Natural killer cell (primary cell): ENCODE measurements at regions not wholly inside any gene's neighbourhood (a gene's known extent, or its start where the extent isn't known, plus 50 kb on each side); places are given as distances from the start of the nearest gene placed in this dataset.
A peak's percentile ranks its signal among the peaks of the same experiment; 100 is the strongest.

ENCODE experiments used
- ATAC-seq, 3 donors: fragments of 150-1000 bp in 2 of 3; fragments of 200-7000 bp in 1 of 3; cut with Tn5 transposase; 1 replicate in 1 of 3; 2 replicates in 2 of 3; pipeline ENCODE4 v1.10.0; 2021; ENCODE audit warnings: mild to moderate bottlenecking in 2 of 3, moderate library complexity in 2 of 3
- DNase-seq, 2 donors: peaks; one replicate each; pipeline versions ENCODE4 v3.0.0 to v3.0.0-alpha.2; 2013 to 2021; ENCODE audit warnings: mixed read lengths in 1 of 2
- H3K27ac ChIP-seq: one replicate; pipeline ENCODE4 v1.5.1; 2013; ENCODE audit warnings: mild to moderate bottlenecking, low read length
- H3K27me3 ChIP-seq: one replicate; pipeline ENCODE4 v1.6.1; 2013; ENCODE audit warnings: low read length; ENCODE audit not compliant: control insufficient read depth, insufficient read depth
- H3K36me3 ChIP-seq: one replicate; pipeline ENCODE4 v1.6.1; 2013; ENCODE audit warnings: low read length; ENCODE audit not compliant: control insufficient read depth, insufficient read depth
- H3K4me1 ChIP-seq: one replicate; pipeline ENCODE4 v1.6.1; 2013; ENCODE audit warnings: low read length; ENCODE audit not compliant: control insufficient read depth, insufficient read depth
- H3K4me3 ChIP-seq: one replicate; pipeline ENCODE4 v1.5.1; 2013; ENCODE audit warnings: low read length
- H3K9me3 ChIP-seq: one replicate; pipeline ENCODE4 v1.6.1; 2013; ENCODE audit warnings: low read length; ENCODE audit not compliant: control insufficient read depth, insufficient read depth
- H3K27ac Mint-ChIP-seq, 2 donors: one replicate each; pipeline ENCODE4 v1.8.0; 2022; ENCODE audit warnings: mild to moderate bottlenecking in 2 of 2, mixed read lengths in 2 of 2, moderate library complexity in 1 of 2
- H3K27me3 Mint-ChIP-seq, 2 donors: one replicate each; pipeline ENCODE4 v1.8.0; 2022; ENCODE audit warnings: low read depth in 2 of 2, mixed read lengths in 2 of 2
- H3K36me3 Mint-ChIP-seq: one replicate; pipeline ENCODE4 v1.8.0; 2022; ENCODE audit warnings: mixed read lengths
- H3K4me1 Mint-ChIP-seq, 2 donors: one replicate each; pipeline ENCODE4 v1.8.0; 2022; ENCODE audit warnings: mixed read lengths in 2 of 2
- H3K4me3 Mint-ChIP-seq: one replicate; pipeline ENCODE4 v1.8.0; 2022; ENCODE audit warnings: mild to moderate bottlenecking, moderate library complexity, mixed read lengths
- H3K9me3 Mint-ChIP-seq, 2 donors: one replicate each; pipeline ENCODE4 v1.8.0; 2022; ENCODE audit warnings: mixed read lengths in 2 of 2
- WGBS: methylation state at CpG from one replicate; pipeline ENCODE4 v1.1.7; 2013; ENCODE audit warnings: missing lambda C conversion rate; ENCODE audit not compliant: insufficient coverage; 5-methylcytosine and 5-hydroxymethylcytosine counted together
- intact Hi-C: fragments of 100-400 bp; cut with micrococcal nuclease; formaldehyde crosslinking; loops from one replicate; pipeline ENCODE4 v1.14.2; 2022
- TF ChIP-seq, protein P1 (sequence below): fragments of 200-600 bp; IDR thresholded peaks from one replicate; pipeline ENCODE4 v1.8.0; 2022; ENCODE audit warnings: antibody characterized with exemption

DNA sequence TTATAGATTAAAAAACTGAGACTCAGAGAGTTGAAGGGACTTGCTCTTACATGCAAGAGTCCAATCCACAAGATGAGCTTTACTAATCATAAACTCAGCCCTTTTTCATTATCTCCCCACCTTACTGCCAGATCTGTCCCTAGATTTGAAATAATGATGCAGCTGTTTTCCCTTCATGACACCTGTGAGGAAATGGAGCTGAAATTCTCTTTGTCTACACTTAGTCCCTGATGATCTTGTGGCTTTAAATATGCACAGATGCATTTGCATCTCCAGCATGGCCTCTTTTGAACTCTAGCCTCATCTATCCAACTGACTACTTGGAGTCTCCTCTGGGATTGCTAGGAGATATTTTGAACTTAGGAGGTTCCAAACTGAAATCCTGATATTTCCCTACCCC, 188.9 kb upstream of the AFF2 start:
- H3K4me3 Mint-ChIP-seq, result no peak overlapping the region
- H3K4me1 Mint-ChIP-seq, result peaks cover 7 to 22% of the 10 kb centered on the region in 2 donors
- ATAC-seq, result no peak
- H3K9me3 Mint-ChIP-seq, result no peaks in the 10 kb centered on the region
- H3K27ac Mint-ChIP-seq, result peak overlapping the region in 1 of 2 donors; percentile 44
- DNase-seq, result no peak
- H3K36me3 Mint-ChIP-seq, result no peaks in the 10 kb centered on the region
- TF ChIP-seq, protein P1, sequence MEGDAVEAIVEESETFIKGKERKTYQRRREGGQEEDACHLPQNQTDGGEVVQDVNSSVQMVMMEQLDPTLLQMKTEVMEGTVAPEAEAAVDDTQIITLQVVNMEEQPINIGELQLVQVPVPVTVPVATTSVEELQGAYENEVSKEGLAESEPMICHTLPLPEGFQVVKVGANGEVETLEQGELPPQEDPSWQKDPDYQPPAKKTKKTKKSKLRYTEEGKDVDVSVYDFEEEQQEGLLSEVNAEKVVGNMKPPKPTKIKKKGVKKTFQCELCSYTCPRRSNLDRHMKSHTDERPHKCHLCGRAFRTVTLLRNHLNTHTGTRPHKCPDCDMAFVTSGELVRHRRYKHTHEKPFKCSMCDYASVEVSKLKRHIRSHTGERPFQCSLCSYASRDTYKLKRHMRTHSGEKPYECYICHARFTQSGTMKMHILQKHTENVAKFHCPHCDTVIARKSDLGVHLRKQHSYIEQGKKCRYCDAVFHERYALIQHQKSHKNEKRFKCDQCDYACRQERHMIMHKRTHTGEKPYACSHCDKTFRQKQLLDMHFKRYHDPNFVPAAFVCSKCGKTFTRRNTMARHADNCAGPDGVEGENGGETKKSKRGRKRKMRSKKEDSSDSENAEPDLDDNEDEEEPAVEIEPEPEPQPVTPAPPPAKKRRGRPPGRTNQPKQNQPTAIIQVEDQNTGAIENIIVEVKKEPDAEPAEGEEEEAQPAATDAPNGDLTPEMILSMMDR, result no peak
- Histone ChIP-seq H3K27ac (no peak overlapping the region), H3K4me1 (peaks cover 9% of the 10 kb centered on the region), H3K9me3 (no peaks in the 10 kb centered on the region), H3K27me3 (no peaks in the 10 kb centered on the region), H3K4me3 (no peak overlapping the region), H3K36me3 (no peaks in the 10 kb centered on the region)
- peaks cover 0 to 10% of the 10 kb centered on the region in 2 donors for H3K27me3 Mint-ChIP-seq
- intact Hi-C loops, result no loop called here

DNA sequence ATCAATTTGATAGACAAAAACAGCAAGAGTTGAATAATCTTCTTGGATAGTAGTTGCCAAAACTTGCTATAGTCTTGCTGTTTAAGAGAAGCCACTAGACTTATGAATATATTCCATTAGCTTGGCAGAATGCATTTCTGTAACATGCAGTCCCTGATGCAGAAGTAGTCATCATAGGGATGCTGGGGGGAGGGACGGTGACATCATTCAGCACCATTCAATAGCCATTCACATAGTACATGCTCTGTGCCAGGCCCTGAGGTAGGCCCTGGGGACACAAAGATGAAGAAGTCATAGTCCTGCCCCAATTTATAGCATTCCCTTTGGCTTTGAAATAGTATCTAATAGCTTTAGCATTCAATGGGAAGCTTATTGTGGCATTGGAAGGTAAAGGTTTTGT, 185.5 kb upstream of the AFF2 start:
- intact Hi-C loops, result no loop called here
- Histone ChIP-seq H3K4me1 (peaks cover 9% of the 10 kb centered on the region), H3K4me3 (no peak overlapping the region), H3K27ac (no peak overlapping the region), H3K27me3 (no peaks in the 10 kb centered on the region), H3K9me3 (no peaks in the 10 kb centered on the region), H3K36me3 (no peaks in the 10 kb centered on the region)
- H3K36me3 Mint-ChIP-seq, result no peaks in the 10 kb centered on the region
- H3K9me3 Mint-ChIP-seq, result no peaks in the 10 kb centered on the region
- peaks cover 7 to 15% of the 10 kb centered on the region in 2 donors for H3K4me1 Mint-ChIP-seq
- no peak for ATAC-seq
- H3K4me3 Mint-ChIP-seq, result no peak overlapping the region
- no peaks in the 10 kb centered on the region for H3K27me3 Mint-ChIP-seq
- WGBS, result no CpG with 5 or more reads among the region's 1 CpG
- no peak for DNase-seq
- H3K27ac Mint-ChIP-seq, result no peak overlapping the region
- TF ChIP-seq, protein P1, result no peak

DNA sequence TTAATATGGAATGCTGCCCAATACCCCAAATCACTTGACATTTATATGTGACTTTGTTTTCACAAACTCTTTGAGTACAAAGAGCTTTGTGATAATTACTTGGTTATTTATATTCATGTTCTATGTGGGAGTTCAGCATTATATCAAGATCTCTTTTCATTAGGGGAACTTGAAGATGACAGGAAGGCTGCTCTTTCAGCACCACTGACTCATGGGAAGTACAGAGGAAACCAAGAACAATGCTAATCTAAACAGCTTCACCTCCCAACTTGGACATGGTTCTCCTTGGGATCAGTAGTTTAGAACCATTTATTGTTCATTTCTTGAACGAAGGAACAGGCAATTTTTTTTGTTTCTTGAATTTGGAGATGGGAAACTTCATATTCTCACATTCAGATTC, 184.0 kb upstream of the AFF2 start:
- H3K27ac ChIP-seq, result no peak overlapping the region
- no peaks in the 10 kb centered on the region for H3K27me3 ChIP-seq
- H3K27ac Mint-ChIP-seq, result no peak overlapping the region
- no peak overlapping the region for H3K4me3 ChIP-seq
- peaks cover 0 to 6% of the 10 kb centered on the region in 2 donors for H3K4me1 Mint-ChIP-seq
- H3K27me3 Mint-ChIP-seq, result no peaks in the 10 kb centered on the region
- DNase-seq, result no peak
- no CpG with 5 or more reads among the region's 1 CpG for WGBS
- no peaks in the 10 kb centered on the region for H3K9me3 ChIP-seq
- no peak overlapping the region for H3K4me3 Mint-ChIP-seq
- ATAC-seq, result no peak
- intact Hi-C loops, result no loop called here
- H3K36me3 ChIP-seq, result no peaks in the 10 kb centered on the region
- H3K36me3 Mint-ChIP-seq, result no peaks in the 10 kb centered on the region
- H3K4me1 ChIP-seq, result no peaks in the 10 kb centered on the region
- TF ChIP-seq, protein P1, result no peak
- no peaks in the 10 kb centered on the region for H3K9me3 Mint-ChIP-seq

DNA sequence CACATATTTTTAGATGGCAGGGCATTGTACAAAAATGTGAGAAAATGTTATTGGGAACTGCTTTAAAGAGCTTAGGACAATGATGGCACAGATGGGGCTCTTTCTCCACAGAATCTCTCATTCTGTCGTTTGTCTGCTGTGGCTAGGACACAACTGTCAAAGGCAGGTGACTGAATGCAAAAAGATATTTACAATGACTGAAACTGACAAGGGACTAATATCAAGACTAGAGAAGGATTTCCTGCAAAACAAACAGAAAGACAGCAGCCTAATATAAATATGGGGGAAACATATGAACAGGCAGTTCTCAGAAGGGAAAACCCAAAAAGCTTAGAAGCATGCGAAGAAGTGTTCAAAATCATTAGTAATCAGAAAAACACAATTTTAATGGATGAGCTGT, 177.5 kb upstream of the AFF2 start:
- no peaks in the 10 kb centered on the region for H3K9me3 ChIP-seq
- no peak overlapping the region for H3K27ac ChIP-seq
- H3K4me3 Mint-ChIP-seq, result no peak overlapping the region
- TF ChIP-seq, protein P1, result no peak
- H3K36me3 ChIP-seq, result no peaks in the 10 kb centered on the region
- H3K4me1 ChIP-seq, result no peaks in the 10 kb centered on the region
- H3K9me3 Mint-ChIP-seq, result no peaks in the 10 kb centered on the region
- no peak overlapping the region for H3K4me3 ChIP-seq
- 67% methylated on average over 1 of the region's 2 CpGs for WGBS
- ATAC-seq (no peak), DNase-seq (no peak)
- H3K4me1 Mint-ChIP-seq, result no peaks in the 10 kb centered on the region
- H3K36me3 Mint-ChIP-seq, result no peaks in the 10 kb centered on the region
- H3K27me3 Mint-ChIP-seq, result no peaks in the 10 kb centered on the region
- intact Hi-C loops, result no loop called here
- H3K27me3 ChIP-seq, result no peaks in the 10 kb centered on the region
- no peak overlapping the region for H3K27ac Mint-ChIP-seq
